GM12878 (cell line): ENCODE measurements at regions not wholly inside any gene's neighbourhood (a gene's known extent, or its start where the extent isn't known, plus 50 kb on each side); places are given as distances from the start of the nearest gene placed in this dataset.

Experiments used
- ATAC-seq: fragments of 200-7000 bp; cut with Tn5 transposase; 3 replicates; pipeline ENCODE4 v1.9.1; 2020; ENCODE audit warnings: mild to moderate bottlenecking, moderate library complexity
- BruUV-seq: library from RNA; stranded (reverse); fragments of 400-500 nt; replicated peaks from 2 replicates; lab custom pipeline; 2021; lab: Mats Ljungman, UMichigan
- CTCF ChIA-PET: fragments of 300-600 bp; sonication (Branson Sonifier 250); formaldehyde crosslinking; extraction: SDS; loops from one replicate; lab custom pipeline; 2021; ENCODE audit warnings: inconsistent platforms; lab: Yijun Ruan, JAX
- POLR2A ChIA-PET: fragments of 350-600 bp; formaldehyde crosslinking; extraction: SDS; loops from one replicate; lab custom pipeline; 2021; ENCODE audit warnings: inconsistent platforms; lab: Charles Lee
- RAD21 ChIA-PET: fragments of 300-600 bp; sonication (Branson Sonifier 250); formaldehyde crosslinking; loops from one replicate; lab custom pipeline; 2023; ENCODE audit warnings: antibody characterized with exemption; ENCODE audit not compliant: unreplicated experiment; lab: Charles Lee
- SMC1A ChIA-PET: fragments of 300-600 bp; sonication (Branson Sonifier 250); formaldehyde crosslinking; loops from one replicate; lab custom pipeline; 2023; ENCODE audit not compliant: unreplicated experiment, uncharacterized antibody; lab: Charles Lee
- DNase-seq: peaks from one replicate; pipeline ENCODE4 v3.0.0-alpha.2; 2011; ENCODE audit warnings: low read depth, low spot score
- FAIRE-seq: peaks from 3 replicates; lab custom pipeline; 2011; peaks lifted over from hg19 to GRCh38; lab: Jason Lieb, UNC
- H2AFZ ChIP-seq: 2 replicates; pipeline ENCODE4 v1.6.0; 2011; ENCODE audit warnings: low read depth, low read length, control low read depth; ENCODE audit not compliant: control insufficient read depth
- H3K27ac ChIP-seq: 2 replicates; pipeline ENCODE4 v1.5.1; 2011; ENCODE audit warnings: control low read depth; ENCODE audit not compliant: control insufficient read depth, insufficient read depth
- H3K27me3 ChIP-seq, 2 experiments: replicated peaks in 1 of 2; 2 replicates each; pipeline versions ENCODE4 v1.6.0 to v1.6.1; 2011; ENCODE audit warnings: low read length in 1 of 2; ENCODE audit not compliant: control insufficient read depth in 2 of 2, insufficient read depth in 2 of 2
- H3K36me3 ChIP-seq, 2 experiments: 2 replicates each; pipeline ENCODE4 v1.5.1; 2011; ENCODE audit warnings: low read length in 1 of 2; ENCODE audit not compliant: control insufficient read depth in 2 of 2, insufficient read depth in 2 of 2
- H3K4me1 ChIP-seq: 2 replicates; pipeline ENCODE4 v1.6.1; 2011; ENCODE audit warnings: mild to moderate bottlenecking, low read length, moderate library complexity, mixed read lengths; ENCODE audit not compliant: control insufficient read depth, insufficient read depth
- H3K4me2 ChIP-seq: 2 replicates; pipeline ENCODE4 v1.6.0; 2011; ENCODE audit warnings: control low read depth; ENCODE audit not compliant: control insufficient read depth, insufficient read depth
- H3K4me3 ChIP-seq: fragments of 200-600 bp; sonication (generic); 2 replicates; pipeline ENCODE4 v1.5.1; 2016
- H3K79me2 ChIP-seq: 2 replicates; pipeline ENCODE4 v1.6.0; 2011; ENCODE audit warnings: low read length; ENCODE audit not compliant: control insufficient read depth, insufficient read depth
- H3K9ac ChIP-seq: 2 replicates; pipeline ENCODE4 v1.8.0; 2011; ENCODE audit warnings: low read length, control low read depth, mixed read lengths; ENCODE audit not compliant: control insufficient read depth, insufficient read depth
- H3K9me3 ChIP-seq: replicated peaks from 3 replicates; pipeline ENCODE4 v1.5.1; 2011; ENCODE audit warnings: mild to moderate bottlenecking, low read length; ENCODE audit not compliant: control insufficient read depth, insufficient read depth
- H4K20me1 ChIP-seq: 2 replicates; pipeline ENCODE4 v1.6.0; 2011; ENCODE audit not compliant: control insufficient read depth, insufficient read depth
- ATF7 ChIP-seq: fragments of 450-650 bp; IDR thresholded peaks from 2 replicates; pipeline ENCODE4 v1.6.1; 2016; ENCODE audit warnings: low read depth, mild to moderate bottlenecking
- BRCA1 ChIP-seq: IDR thresholded peaks from 2 replicates; pipeline ENCODE4 v1.6.1; 2011; ENCODE audit warnings: low read depth, low read length, improper control_type of control experiment
- ELK1 ChIP-seq: IDR thresholded peaks from 2 replicates; pipeline ENCODE4 v1.6.1; 2012; ENCODE audit warnings: low read depth, low read length, improper control_type of control experiment
- ESRRA ChIP-seq: IDR thresholded peaks from 2 replicates; pipeline ENCODE4 v1.6.1; 2012; ENCODE audit warnings: mild to moderate bottlenecking, low read length, improper control_type of control experiment
- HDAC6 ChIP-seq: fragments of 200-600 bp; sonication (generic); IDR thresholded peaks from one replicate; pipeline ENCODE4 v1.8.0; 2017; ENCODE audit warnings: antibody characterized with exemption; ENCODE audit not compliant: unreplicated experiment
- JUND ChIP-seq: IDR thresholded peaks from 2 replicates; pipeline ENCODE4 v1.6.1; 2012; ENCODE audit warnings: low read depth, mild to moderate bottlenecking, low read length, improper control_type of control experiment, moderate library complexity
- LARP7 ChIP-seq: fragments of 450-650 bp; IDR thresholded peaks from 2 replicates; pipeline ENCODE4 v1.6.1; 2017; ENCODE audit warnings: mild to moderate bottlenecking
- MAX ChIP-seq: IDR thresholded peaks from 2 replicates; pipeline ENCODE4 v1.6.1; 2012; ENCODE audit warnings: low read depth, low read length, improper control_type of control experiment
- PAX8 ChIP-seq: fragments of 450-650 bp; IDR thresholded peaks from 2 replicates; pipeline ENCODE4 v1.6.1; 2017; ENCODE audit warnings: mild to moderate bottlenecking, moderate library complexity
- RB1 ChIP-seq: fragments of 450-650 bp; formaldehyde crosslinking; IDR thresholded peaks from 2 replicates; pipeline ENCODE4 v1.6.1; 2017; ENCODE audit warnings: mild to moderate bottlenecking, borderline replicate concordance
- RELA ChIP-seq: fragments of 450-650 bp; IDR thresholded peaks from 2 replicates; pipeline ENCODE4 v1.8.0; 2014; ENCODE audit warnings: borderline replicate concordance; ENCODE audit not compliant: partially characterized antibody
- SMAD5 ChIP-seq: IDR thresholded peaks from 2 replicates; pipeline ENCODE4 v1.6.1; 2016; ENCODE audit warnings: antibody characterized with exemption, low read depth
- SPI1 ChIP-seq: IDR thresholded peaks from 2 replicates; pipeline ENCODE4 v1.6.1; 2011; ENCODE audit warnings: low read depth, mild to moderate bottlenecking, low read length, moderate library complexity, borderline replicate concordance; ENCODE audit not compliant: insufficient read depth
- STAT1 ChIP-seq: fragments of 450-650 bp; conservative IDR thresholded peaks from 2 replicates; pipeline ENCODE4 v1.6.1; 2014; ENCODE audit warnings: antibody characterized with exemption, mild to moderate bottlenecking
- TAF1 ChIP-seq: IDR thresholded peaks from 2 replicates; pipeline ENCODE4 v1.6.1; 2011; ENCODE audit warnings: mild to moderate bottlenecking, low read depth, low read length, borderline replicate concordance
- YY1 ChIP-seq: IDR thresholded peaks from 2 replicates; pipeline ENCODE4 v1.6.1; 2011; ENCODE audit warnings: low read depth, mild to moderate bottlenecking, low read length
- ZNF24 ChIP-seq: fragments of 450-650 bp; IDR thresholded peaks from 2 replicates; pipeline ENCODE4 v1.6.1; 2017; ENCODE audit warnings: antibody characterized with exemption, mild to moderate bottlenecking
- WGBS: methylation state at CpG from one replicate; pipeline ENCODE4 v1.1.6; 2016; ENCODE audit warnings: low lambda C conversion rate; ENCODE audit not compliant: insufficient replicate concordance, insufficient coverage; ENCODE audit errors: missing lambda C conversion rate; 5-methylcytosine and 5-hydroxymethylcytosine counted together
- in situ Hi-C: fragments of 300-500 bp; cut with MboI; formaldehyde crosslinking; loops from 9 replicates; pipeline ENCODE4 v1.14.3; 2018; ENCODE audit warnings: mixed read lengths
- intact Hi-C: fragments of 100-400 bp; cut with micrococcal nuclease; formaldehyde crosslinking; loops from one replicate; pipeline ENCODE4 v1.14.2; 2022; ENCODE audit not compliant: unreplicated experiment

- TF ChIP-seq ELK1 (no peak), ATF7 (no peak), LARP7 (no peak), RELA (no peak), SPI1 (no peak), PAX8 (no peak), HDAC6 (no peak)
- Histone ChIP-seq H3K4me1 (no peaks in the 10 kb centered on the region; the same call in 1 of the 2 replicates), H3K4me2 (no peak overlapping the region), H3K9ac (no peak overlapping the region), H3K27me3 (no peaks in the 10 kb centered on the region), H3K79me2 (no peaks in the 10 kb centered on the region), H3K4me3 (no peak overlapping the region), H3K36me3 (no peaks in the 10 kb centered on the region), H4K20me1 (no peaks in the 10 kb centered on the region), H3K9me3 (no peaks in the 10 kb centered on the region), H2AFZ (no peak overlapping the region), H3K27ac (no peak overlapping the region)
- in situ Hi-C loops (no loop called here), intact Hi-C loops (no loop called here)
- RAD21 ChIA-PET = no interaction called here
- SMC1A ChIA-PET = no interaction called here
- FAIRE-seq (no peak), ATAC-seq (no peak), DNase-seq (no peak)
- CTCF ChIA-PET = no interaction called here
- POLR2A ChIA-PET = no interaction called here
- no TSS peak for BruUV-seq
Measured at GRCh38 chr4:55721651-55722050, 85.6 kb upstream of the NMU start.

- ChIA-PET POLR2A (no interaction called here), RAD21 (interaction anchor here (0.7 kb wide), 1 partner anchor 44 kb away, joined by 3 read pairs; no protein-coding TSS in a partner anchor), SMC1A (no interaction called here), CTCF (interaction anchor here (0.8 kb wide), 1 partner anchor 89 kb away, joined by 3 read pairs; no protein-coding TSS in a partner anchor)
- Histone ChIP-seq H4K20me1 (no peaks in the 10 kb centered on the region), H2AFZ (no peak overlapping the region), H3K36me3 (no peaks in the 10 kb centered on the region), H3K79me2 (no peaks in the 10 kb centered on the region), H3K4me3 (no peak overlapping the region), H3K27me3 (no peaks in the 10 kb centered on the region), H3K9me3 (no peaks in the 10 kb centered on the region), H3K9ac (no peak overlapping the region), H3K27ac (no peak overlapping the region), H3K4me1 (no peaks in the 10 kb centered on the region; the same call in 1 of the 2 replicates), H3K4me2 (no peak overlapping the region)
- in situ Hi-C loops = no loop called here
- TF ChIP-seq ATF7 = no peak
- no peak for TF ChIP-seq STAT1
- no peak for TF ChIP-seq ZNF24
- no peak for TF ChIP-seq TAF1
- no peak for TF ChIP-seq SMAD5
- TF ChIP-seq RB1 = no peak
- no peak for TF ChIP-seq ESRRA
- TF ChIP-seq BRCA1 = no peak
- TF ChIP-seq YY1 = no peak
- TF ChIP-seq MAX = no peak
- no peak for TF ChIP-seq JUND
- FAIRE-seq = no peak
- WGBS = 65% methylated on average over 6 of the region's 6 CpGs
- intact Hi-C loops = no loop called here
- no peak for DNase-seq
- ATAC-seq = no peak
- no TSS peak for BruUV-seq
Measured at GRCh38 chr4:55722132-55722531, 86.0 kb upstream of the NMU start.
